ENCODE measurements at regions not wholly inside any gene's neighbourhood (a gene's known extent, or its start where the extent isn't known, plus 50 kb on each side); places are given as distances from the start of the nearest gene placed in this dataset.

DNA sequence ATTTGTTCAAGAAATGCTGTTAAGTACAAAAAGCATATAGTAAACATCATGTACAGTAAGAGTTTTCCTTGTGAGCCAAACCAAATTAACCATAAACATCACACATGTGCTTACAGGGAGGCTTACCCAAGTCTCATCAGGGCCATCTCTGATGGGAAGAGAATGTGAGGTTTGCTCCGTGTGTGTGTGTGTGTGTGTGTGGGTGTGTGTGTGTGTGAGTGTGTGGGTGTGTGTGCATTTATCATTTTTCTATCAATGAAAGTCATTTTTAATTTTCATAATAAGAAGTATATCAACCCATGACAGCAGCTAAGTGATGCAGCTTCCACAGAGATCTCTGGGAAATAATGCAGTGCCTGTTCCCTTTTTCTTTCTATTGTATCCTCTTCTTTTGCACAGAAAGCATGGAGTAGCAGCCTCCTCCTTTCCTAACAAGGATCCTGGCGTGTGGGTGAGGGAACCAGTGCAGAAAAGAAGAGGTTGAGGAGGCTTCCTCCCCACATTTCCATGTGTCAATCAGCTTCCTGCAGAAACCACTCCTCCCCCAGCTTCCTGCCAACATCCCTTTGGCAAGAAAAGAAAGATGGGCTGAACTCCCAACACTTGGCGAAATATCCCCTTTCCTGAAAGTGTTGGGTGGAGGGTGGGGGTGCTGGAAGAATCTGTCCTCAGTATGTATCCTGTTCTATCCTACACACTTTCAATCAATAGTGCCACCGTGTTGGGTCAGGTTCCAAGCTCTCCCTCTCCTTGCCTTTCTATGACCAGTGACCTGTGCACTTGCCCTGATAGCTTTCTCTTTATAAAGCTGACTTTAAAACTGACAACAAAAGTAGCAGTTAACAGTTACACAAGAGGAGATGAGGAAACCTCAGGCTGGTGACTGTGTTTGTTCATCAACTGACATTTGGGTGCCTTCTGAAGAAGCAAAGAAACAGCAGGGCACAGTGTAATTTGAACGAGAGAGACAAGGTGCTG is 251.8 kb upstream of the CITED2 start:
- no peak overlapping the region for H2AFZ ChIP-seq (ENCODE audit: low read depth, low read length)
- no peaks in the 10 kb centered on the region for H3K79me2 ChIP-seq (replicated peaks; ENCODE audit: insufficient read depth, low read length)
- no peak overlapping the region for H3K27ac ChIP-seq (ENCODE audit: low read length)
- H3K9me3 ChIP-seq (ENCODE audit: low read length), result no peaks in the 10 kb centered on the region
- no peak overlapping the region for H3K4me2 ChIP-seq (ENCODE audit: low read length)
- H3K9me2 ChIP-seq (ENCODE audit: insufficient read depth, low read length), result no peaks in the 10 kb centered on the region
- no peaks in the 10 kb centered on the region for H3K27me3 ChIP-seq (ENCODE audit: insufficient read depth, low read depth, low read length)
- no peaks in the 10 kb centered on the region for H4K20me1 ChIP-seq (ENCODE audit: insufficient read depth)
- H3K4me3 ChIP-seq (ENCODE audit: low read length), result no peak overlapping the region
- no peak for TF ChIP-seq EP300 (conservative IDR thresholded peaks at IDR 0.05; ENCODE audit: poor library complexity, severe bottlenecking)
- TF ChIP-seq, protein P1, sequence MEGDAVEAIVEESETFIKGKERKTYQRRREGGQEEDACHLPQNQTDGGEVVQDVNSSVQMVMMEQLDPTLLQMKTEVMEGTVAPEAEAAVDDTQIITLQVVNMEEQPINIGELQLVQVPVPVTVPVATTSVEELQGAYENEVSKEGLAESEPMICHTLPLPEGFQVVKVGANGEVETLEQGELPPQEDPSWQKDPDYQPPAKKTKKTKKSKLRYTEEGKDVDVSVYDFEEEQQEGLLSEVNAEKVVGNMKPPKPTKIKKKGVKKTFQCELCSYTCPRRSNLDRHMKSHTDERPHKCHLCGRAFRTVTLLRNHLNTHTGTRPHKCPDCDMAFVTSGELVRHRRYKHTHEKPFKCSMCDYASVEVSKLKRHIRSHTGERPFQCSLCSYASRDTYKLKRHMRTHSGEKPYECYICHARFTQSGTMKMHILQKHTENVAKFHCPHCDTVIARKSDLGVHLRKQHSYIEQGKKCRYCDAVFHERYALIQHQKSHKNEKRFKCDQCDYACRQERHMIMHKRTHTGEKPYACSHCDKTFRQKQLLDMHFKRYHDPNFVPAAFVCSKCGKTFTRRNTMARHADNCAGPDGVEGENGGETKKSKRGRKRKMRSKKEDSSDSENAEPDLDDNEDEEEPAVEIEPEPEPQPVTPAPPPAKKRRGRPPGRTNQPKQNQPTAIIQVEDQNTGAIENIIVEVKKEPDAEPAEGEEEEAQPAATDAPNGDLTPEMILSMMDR (IDR thresholded peaks at IDR 0.05; ENCODE audit: poor library complexity, severe bottlenecking), result no peak
- TF ChIP-seq TAF1 (IDR thresholded peaks at IDR 0.05; ENCODE audit: low read depth), result no peak
- TF ChIP-seq POLR2AphosphoS5 (IDR thresholded peaks at IDR 0.05), result no peak
- TF ChIP-seq SMC3 (conservative IDR thresholded peaks at IDR 0.05; ENCODE audit: poor library complexity), result no peak
- TF ChIP-seq, protein P2, sequence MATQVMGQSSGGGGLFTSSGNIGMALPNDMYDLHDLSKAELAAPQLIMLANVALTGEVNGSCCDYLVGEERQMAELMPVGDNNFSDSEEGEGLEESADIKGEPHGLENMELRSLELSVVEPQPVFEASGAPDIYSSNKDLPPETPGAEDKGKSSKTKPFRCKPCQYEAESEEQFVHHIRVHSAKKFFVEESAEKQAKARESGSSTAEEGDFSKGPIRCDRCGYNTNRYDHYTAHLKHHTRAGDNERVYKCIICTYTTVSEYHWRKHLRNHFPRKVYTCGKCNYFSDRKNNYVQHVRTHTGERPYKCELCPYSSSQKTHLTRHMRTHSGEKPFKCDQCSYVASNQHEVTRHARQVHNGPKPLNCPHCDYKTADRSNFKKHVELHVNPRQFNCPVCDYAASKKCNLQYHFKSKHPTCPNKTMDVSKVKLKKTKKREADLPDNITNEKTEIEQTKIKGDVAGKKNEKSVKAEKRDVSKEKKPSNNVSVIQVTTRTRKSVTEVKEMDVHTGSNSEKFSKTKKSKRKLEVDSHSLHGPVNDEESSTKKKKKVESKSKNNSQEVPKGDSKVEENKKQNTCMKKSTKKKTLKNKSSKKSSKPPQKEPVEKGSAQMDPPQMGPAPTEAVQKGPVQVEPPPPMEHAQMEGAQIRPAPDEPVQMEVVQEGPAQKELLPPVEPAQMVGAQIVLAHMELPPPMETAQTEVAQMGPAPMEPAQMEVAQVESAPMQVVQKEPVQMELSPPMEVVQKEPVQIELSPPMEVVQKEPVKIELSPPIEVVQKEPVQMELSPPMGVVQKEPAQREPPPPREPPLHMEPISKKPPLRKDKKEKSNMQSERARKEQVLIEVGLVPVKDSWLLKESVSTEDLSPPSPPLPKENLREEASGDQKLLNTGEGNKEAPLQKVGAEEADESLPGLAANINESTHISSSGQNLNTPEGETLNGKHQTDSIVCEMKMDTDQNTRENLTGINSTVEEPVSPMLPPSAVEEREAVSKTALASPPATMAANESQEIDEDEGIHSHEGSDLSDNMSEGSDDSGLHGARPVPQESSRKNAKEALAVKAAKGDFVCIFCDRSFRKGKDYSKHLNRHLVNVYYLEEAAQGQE (IDR thresholded peaks at IDR 0.05; ENCODE audit: borderline replicate concordance), result no peak
- no peak for TF ChIP-seq EZH2 (IDR thresholded peaks at IDR 0.05; ENCODE audit: borderline replicate concordance, insufficient read depth, low read length, poor library complexity, severe bottlenecking)
- no peak for TF ChIP-seq MXI1 (conservative IDR thresholded peaks at IDR 0.05; ENCODE audit: poor library complexity, severe bottlenecking)
- TF ChIP-seq RAD21 (conservative IDR thresholded peaks at IDR 0.05), result no peak
- no peak overlapping the region for H3K9ac ChIP-seq (ENCODE audit: low read length)
- no peaks in the 10 kb centered on the region for H3F3A ChIP-seq (ENCODE audit: insufficient read depth, low read length, poor library complexity, severe bottlenecking)
- H3K36me3 ChIP-seq (ENCODE audit: insufficient read depth, low read length), result no peaks in the 10 kb centered on the region

DNA sequence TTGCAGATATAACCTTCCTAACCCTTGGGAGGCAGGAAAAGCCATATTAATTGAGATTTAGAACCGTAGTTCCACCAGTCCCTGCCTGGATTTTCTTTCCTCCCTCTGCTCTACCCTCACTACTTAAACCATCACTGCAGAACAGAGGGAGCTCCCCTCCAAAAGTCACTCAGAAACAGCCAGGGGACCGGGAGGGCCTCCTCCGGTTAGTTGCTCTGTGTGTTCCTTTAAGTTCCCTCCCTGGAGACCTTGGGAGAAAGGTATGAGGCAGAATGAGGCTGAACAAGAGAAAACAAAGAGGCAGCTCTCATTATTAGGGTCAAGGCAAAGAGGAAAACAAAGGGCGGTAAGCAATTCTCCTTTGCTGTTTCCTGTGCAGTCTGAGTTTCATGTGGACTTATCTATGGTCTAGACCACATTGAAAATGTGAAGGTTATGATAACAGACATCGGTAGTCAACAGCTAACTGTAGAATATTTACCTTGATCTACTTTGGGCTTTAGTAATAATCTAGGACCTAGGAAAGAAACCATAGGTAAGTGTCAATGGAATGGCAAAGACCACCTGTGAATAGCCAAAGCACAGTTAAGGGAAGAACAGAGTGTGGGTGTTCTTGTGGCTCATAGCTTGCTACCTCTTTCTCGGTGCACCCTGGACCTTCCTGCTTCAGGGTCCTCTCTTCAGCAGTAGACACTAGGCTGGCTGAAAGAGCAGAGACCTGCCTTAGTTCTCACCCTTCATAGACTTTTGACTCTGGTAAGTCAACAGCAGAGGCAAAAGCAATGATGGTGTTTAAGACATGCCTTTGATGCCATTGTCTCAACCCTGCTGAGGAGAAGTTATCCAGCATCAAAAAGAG is 250.9 kb upstream of the CITED2 start:
- no peaks in the 10 kb centered on the region for H4K20me1 ChIP-seq (ENCODE audit: insufficient read depth)
- no peaks in the 10 kb centered on the region for H3K36me3 ChIP-seq (ENCODE audit: insufficient read depth, low read length)
- H3K4me2 ChIP-seq (ENCODE audit: low read length), result no peak overlapping the region
- H3K9me2 ChIP-seq (ENCODE audit: insufficient read depth, low read length), result no peaks in the 10 kb centered on the region
- no peaks in the 10 kb centered on the region for H3K27me3 ChIP-seq (ENCODE audit: insufficient read depth, low read depth, low read length)
- no peak overlapping the region for H3K9ac ChIP-seq (ENCODE audit: low read length)
- no peaks in the 10 kb centered on the region for H3K79me2 ChIP-seq (replicated peaks; ENCODE audit: insufficient read depth, low read length)
- H3K9me3 ChIP-seq (ENCODE audit: low read length), result no peaks in the 10 kb centered on the region
- H2AFZ ChIP-seq (ENCODE audit: low read depth, low read length), result no peak overlapping the region
- no peaks in the 10 kb centered on the region for H3F3A ChIP-seq (ENCODE audit: insufficient read depth, low read length, poor library complexity, severe bottlenecking)
- H3K27ac ChIP-seq (ENCODE audit: low read length), result no peak overlapping the region
- H3K4me3 ChIP-seq (ENCODE audit: low read length), result no peak overlapping the region
- no peak for TF ChIP-seq SMC3 (conservative IDR thresholded peaks at IDR 0.05; ENCODE audit: poor library complexity)
- TF ChIP-seq TAF1 (IDR thresholded peaks at IDR 0.05; ENCODE audit: low read depth), result no peak
- no peak for TF ChIP-seq POLR2AphosphoS5 (IDR thresholded peaks at IDR 0.05)
- TF ChIP-seq, protein P2 (IDR thresholded peaks at IDR 0.05; ENCODE audit: borderline replicate concordance), result no peak
- no peak for TF ChIP-seq EZH2 (IDR thresholded peaks at IDR 0.05; ENCODE audit: borderline replicate concordance, insufficient read depth, low read length, poor library complexity, severe bottlenecking)
- TF ChIP-seq RAD21 (conservative IDR thresholded peaks at IDR 0.05), result no peak
- no peak for TF ChIP-seq EP300 (conservative IDR thresholded peaks at IDR 0.05; ENCODE audit: poor library complexity, severe bottlenecking)
- TF ChIP-seq MXI1 (conservative IDR thresholded peaks at IDR 0.05; ENCODE audit: poor library complexity, severe bottlenecking), result no peak
- TF ChIP-seq, protein P1 (IDR thresholded peaks at IDR 0.05; ENCODE audit: poor library complexity, severe bottlenecking), result no peak

Measured in neural cell (in vitro differentiated cells).